ENCODE measurements at regions not wholly inside any gene's neighbourhood (a gene's known extent, or its start where the extent isn't known, plus 50 kb on each side); places are given as distances from the start of the nearest gene placed in this dataset.

DNA sequence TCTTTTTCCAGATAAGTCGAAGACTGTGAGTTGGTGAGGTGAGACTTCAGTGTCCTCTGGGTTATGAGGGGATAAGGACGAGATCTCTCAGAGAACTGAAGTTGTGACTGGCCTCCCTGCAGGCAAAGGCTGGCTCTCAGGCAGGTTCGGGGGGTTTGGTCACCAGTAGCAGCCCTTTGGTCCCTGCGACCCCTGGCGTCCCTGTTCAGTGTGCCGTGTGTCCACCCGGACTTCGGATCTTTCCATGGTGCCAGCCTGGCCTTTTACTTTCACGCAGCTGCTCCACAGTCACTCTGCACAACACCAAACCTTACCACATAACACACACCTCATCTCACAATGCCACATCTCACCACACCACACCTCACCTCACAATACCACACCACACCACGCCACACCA, 131.9 kb downstream of the ERMARD start:
- H3K9ac ChIP-seq (replicated peaks; ENCODE audit: extremely low read depth, insufficient read depth, low read length), result no peak overlapping the region
- no peaks in the 10 kb centered on the region for H3K36me3 ChIP-seq (ENCODE audit: control insufficient read depth in 2 of 2, extremely low read depth in 1 of 2, insufficient read depth in 2 of 2, low read length in 2 of 2)
- peaks cover 15 to 19% of the 10 kb centered on the region in 2 experiments for H3K27me3 ChIP-seq (ENCODE audit: control insufficient read depth in 2 of 2, insufficient read depth in 2 of 2, low read length in 2 of 2)
- TF ChIP-seq POLR2A (IDR thresholded peaks at IDR 0.05; ENCODE audit: low read depth, low read length) (no peak), JUN (IDR thresholded peaks at IDR 0.05; ENCODE audit: borderline replicate concordance, insufficient read depth, insufficient read length, low read depth) (no peak), GATA2 (IDR thresholded peaks at IDR 0.05; ENCODE audit: insufficient read depth, insufficient read length, low read depth, low read length) (no peak), MYC (IDR thresholded peaks at IDR 0.05; ENCODE audit: low read depth, low read length) (no peak), FOS (IDR thresholded peaks at IDR 0.05; ENCODE audit: borderline replicate concordance, insufficient read depth, low read length) (no peak), EZH2 (IDR thresholded peaks at IDR 0.05; ENCODE audit: borderline replicate concordance, low read depth, low read length, severe bottlenecking) (no peak), POLR2AphosphoS5 (IDR thresholded peaks at IDR 0.05; ENCODE audit: insufficient read depth, low read depth, low read length) (no peak), MAX (IDR thresholded peaks at IDR 0.05; ENCODE audit: insufficient read depth, insufficient read length) (no peak)
- TF ChIP-seq, protein P1, sequence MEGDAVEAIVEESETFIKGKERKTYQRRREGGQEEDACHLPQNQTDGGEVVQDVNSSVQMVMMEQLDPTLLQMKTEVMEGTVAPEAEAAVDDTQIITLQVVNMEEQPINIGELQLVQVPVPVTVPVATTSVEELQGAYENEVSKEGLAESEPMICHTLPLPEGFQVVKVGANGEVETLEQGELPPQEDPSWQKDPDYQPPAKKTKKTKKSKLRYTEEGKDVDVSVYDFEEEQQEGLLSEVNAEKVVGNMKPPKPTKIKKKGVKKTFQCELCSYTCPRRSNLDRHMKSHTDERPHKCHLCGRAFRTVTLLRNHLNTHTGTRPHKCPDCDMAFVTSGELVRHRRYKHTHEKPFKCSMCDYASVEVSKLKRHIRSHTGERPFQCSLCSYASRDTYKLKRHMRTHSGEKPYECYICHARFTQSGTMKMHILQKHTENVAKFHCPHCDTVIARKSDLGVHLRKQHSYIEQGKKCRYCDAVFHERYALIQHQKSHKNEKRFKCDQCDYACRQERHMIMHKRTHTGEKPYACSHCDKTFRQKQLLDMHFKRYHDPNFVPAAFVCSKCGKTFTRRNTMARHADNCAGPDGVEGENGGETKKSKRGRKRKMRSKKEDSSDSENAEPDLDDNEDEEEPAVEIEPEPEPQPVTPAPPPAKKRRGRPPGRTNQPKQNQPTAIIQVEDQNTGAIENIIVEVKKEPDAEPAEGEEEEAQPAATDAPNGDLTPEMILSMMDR (IDR thresholded peaks at IDR 0.05; ENCODE audit: extremely low read depth in 1 of 2, insufficient read depth in 1 of 2, low read depth in 1 of 2, low read length in 2 of 2), result no peak
- H3K9me3 ChIP-seq (replicated peaks; ENCODE audit: control insufficient read depth, insufficient read depth, low read length), result no peaks in the 10 kb centered on the region
- dilution Hi-C loops (cut with MboI; ENCODE audit: extremely low pct_ligation_motif_present, low sequenced_read_pairs), result no loop called here
- H3K4me2 ChIP-seq (ENCODE audit: insufficient read depth, low read length), result no peak overlapping the region
- no TSS peak for BruUV-seq (replicated peaks)
- ChIA-PET POLR2A (no interaction called here), CTCF (interaction anchor here (2.4 kb wide), 1 partner anchor 52 kb away, joined by 8 read pairs; no protein-coding TSS in a partner anchor)
- H2AFZ ChIP-seq (ENCODE audit: low read depth, low read length), result no peak overlapping the region
- H4K20me1 ChIP-seq (replicated peaks; ENCODE audit: control insufficient read depth, extremely low read depth, insufficient read depth, low read length), result no peaks in the 10 kb centered on the region
- H3K79me2 ChIP-seq (ENCODE audit: control insufficient read depth, insufficient read depth, low read length), result no peaks in the 10 kb centered on the region
- DNase-seq (ENCODE audit: low read depth, low spot score) (no peak), FAIRE-seq (no peak)
- H3K4me1 ChIP-seq (ENCODE audit: control insufficient read depth, extremely low read depth, insufficient read depth, low read length), result no peaks in the 10 kb centered on the region
- intact Hi-C loops (cut with micrococcal nuclease), result no loop called here
- H3K27ac ChIP-seq (ENCODE audit: insufficient read depth, low read depth, low read length), result no peak overlapping the region
- H3K9me1 ChIP-seq (replicated peaks; ENCODE audit: control insufficient read depth, extremely low read depth, insufficient read depth, low read length), result no peaks in the 10 kb centered on the region
- no peak overlapping the region for H3K4me3 ChIP-seq (replicated peaks in 1 of 3; ENCODE audit: insufficient read depth in 1 of 3, low read depth in 1 of 3, low read length in 3 of 3)
